22Rv1 (cell line): ENCODE measurements at regions not wholly inside any gene's neighbourhood (a gene's known extent, or its start where the extent isn't known, plus 50 kb on each side); places are given as distances from the start of the nearest gene placed in this dataset.

Experiments used
- H3K27ac ChIP-seq: fragments of 450-650 bp; 2 replicates; pipeline ENCODE4 v1.5.1; 2017
- CTCF ChIP-seq: fragments of 450-650 bp; IDR thresholded peaks from 2 replicates; pipeline ENCODE4 v1.5.1; 2017; ENCODE audit warnings: mild to moderate bottlenecking
- ZFX ChIP-seq: fragments of 450-650 bp; IDR thresholded peaks from 2 replicates; pipeline ENCODE4 v1.6.1; 2017; ENCODE audit warnings: antibody characterized with exemption, borderline replicate concordance

DNA sequence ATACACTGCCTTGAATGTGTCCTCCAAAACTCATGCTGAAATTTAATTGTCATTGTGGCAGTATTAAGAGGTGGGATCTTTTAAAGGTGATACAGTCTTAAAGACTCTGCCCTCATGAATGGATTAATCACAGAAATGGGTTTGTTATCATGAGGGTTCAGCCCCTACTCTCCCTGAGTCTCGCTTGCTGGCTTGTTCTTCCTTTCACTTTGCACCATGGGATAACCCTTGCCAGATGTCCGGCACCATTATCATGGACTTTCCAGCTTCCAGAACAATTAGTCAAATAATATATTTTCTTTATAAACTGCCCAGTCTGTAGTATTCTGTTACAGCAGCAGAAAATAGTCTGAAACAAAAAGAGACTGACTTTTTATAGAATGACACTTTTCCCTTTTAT, 67.9 kb upstream of the TENT5A start:
- peak overlapping the region; percentile 2; the same call in 1 of the 2 replicates for H3K27ac ChIP-seq
- no peak for TF ChIP-seq ZFX
- TF ChIP-seq CTCF, result no peak

GRCh38 chr6:81819767-81820166, 67.3 kb upstream of the TENT5A start:
- no peak overlapping the region for H3K27ac ChIP-seq
- no peak for TF ChIP-seq CTCF
- TF ChIP-seq ZFX, result no peak

DNA sequence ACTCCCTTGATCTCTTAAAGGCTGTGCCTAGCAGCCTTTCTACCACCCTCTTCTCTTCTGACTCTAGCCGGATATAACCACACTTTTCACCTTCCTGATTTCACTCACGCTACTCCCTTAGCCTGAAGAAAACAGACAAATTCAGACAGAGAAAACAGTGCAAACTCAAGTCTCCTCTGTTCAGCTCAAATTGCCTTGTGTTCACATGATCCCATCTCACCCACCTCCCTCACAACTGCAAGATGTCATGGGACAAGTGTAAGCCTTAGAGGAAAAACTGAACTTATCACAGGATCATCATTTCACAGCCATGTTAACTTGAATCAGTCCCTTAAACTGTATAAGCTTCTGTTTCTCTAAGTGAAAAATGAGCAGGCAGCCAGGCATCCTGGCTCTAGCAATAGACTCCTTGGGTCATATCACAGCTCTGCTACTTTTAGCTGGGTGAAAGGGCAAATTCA, 66.5 kb upstream of the TENT5A start:
- TF ChIP-seq CTCF (no peak), ZFX (no peak)
- H3K27ac ChIP-seq, result no peak overlapping the region

GRCh38 chr6:81816380-81816779, 63.9 kb upstream of the TENT5A start:
- H3K27ac ChIP-seq, result peak overlapping the region; percentile 45
- no peak for TF ChIP-seq ZFX
- TF ChIP-seq CTCF, result no peak

GRCh38 chr6:81814370-81815076, 62.0 kb upstream of the TENT5A start:
- peak overlapping the region; percentile 45 for H3K27ac ChIP-seq
- TF ChIP-seq CTCF, result no peak
- no peak for TF ChIP-seq ZFX

DNA sequence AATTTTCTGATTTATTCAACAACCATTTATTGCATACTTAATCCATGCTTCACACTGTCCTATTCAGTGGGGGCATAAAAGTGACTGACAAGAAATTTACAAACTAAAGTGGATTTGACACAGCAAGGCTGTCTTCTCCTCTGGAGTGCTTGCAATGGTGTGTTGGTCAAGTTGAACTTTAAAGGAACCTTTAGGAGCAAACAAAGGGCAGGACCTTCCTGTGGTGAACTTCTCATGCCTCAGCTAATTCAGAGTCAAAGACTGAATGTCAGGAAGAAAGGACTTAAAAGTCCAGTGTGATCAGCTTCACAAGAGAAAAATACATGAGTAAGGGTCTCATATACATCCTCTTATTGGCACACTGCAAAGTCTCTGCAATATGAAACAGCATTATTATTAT, 60.8 kb upstream of the TENT5A start:
- no peak overlapping the region for H3K27ac ChIP-seq
- TF ChIP-seq CTCF, result no peak
- TF ChIP-seq ZFX, result no peak

DNA sequence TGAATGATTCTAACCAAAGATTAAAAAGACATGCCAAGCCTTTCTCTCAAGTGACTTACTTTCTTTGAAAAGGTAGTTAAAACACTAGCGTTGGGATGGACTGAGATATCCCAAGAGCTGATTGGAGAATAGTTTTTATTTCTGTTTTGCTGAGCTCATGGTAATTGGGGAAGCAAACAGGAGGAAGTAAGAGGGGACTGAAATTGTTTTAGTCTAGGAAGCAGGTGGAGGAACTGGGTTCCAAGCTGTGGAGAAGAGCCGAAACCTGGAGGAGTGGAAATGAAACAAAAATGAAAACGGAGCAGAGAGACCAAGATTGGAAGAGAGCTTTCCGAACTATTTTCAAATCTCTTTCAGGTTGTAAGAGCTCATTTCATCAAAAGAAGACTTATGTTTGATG, 59.9 kb upstream of the TENT5A start:
- no peak for TF ChIP-seq ZFX
- no peak overlapping the region for H3K27ac ChIP-seq

GRCh38 chr6:81808851-81809570, 56.5 kb upstream of the TENT5A start:
- TF ChIP-seq ZFX (no peak), CTCF (no peak)

More at GRCh38 chr6:81808851-81809570, 56.5 kb upstream of the TENT5A start:
- H3K27ac ChIP-seq, result no peak overlapping the region
